HCT116 (cell line): ENCODE measurements at regions not wholly inside any gene's neighbourhood (a gene's known extent, or its start where the extent isn't known, plus 50 kb on each side); places are given as distances from the start of the nearest gene placed in this dataset.
"Not testable (repeated sequence)": the region's sequence is repeated elsewhere in the genome, so short reads cannot be mapped to it uniquely, and the experiment has no call there.

ENCODE experiments used
- YY1 ChIP-seq: IDR thresholded peaks from 2 replicates; pipeline ENCODE4 v1.6.1; 2011; ENCODE audit warnings: low read length, low read depth, moderate library complexity, mild to moderate bottlenecking; ENCODE audit not compliant: insufficient replicate concordance; ENCODE audit errors: extremely low read depth
- TF ChIP-seq, protein P1 (sequence below), 3 experiments: fragments of 200-600 bp in 1 of 3; sonication (generic) in 1 of 3; IDR thresholded peaks in 2 of 3; conservative IDR thresholded peaks in 1 of 3; 2 replicates each; pipeline ENCODE4 v1.5.1; 2012 to 2017; ENCODE audit warnings: low read depth in 2 of 3, low read length in 2 of 3, antibody characterized with exemption in 1 of 3, borderline replicate concordance in 1 of 3, control low read depth in 1 of 3, mild to moderate bottlenecking in 1 of 3, mixed read lengths in 1 of 3, mixed run types in 1 of 3, moderate library complexity in 1 of 3; ENCODE audit not compliant: insufficient read depth in 1 of 3

DNA sequence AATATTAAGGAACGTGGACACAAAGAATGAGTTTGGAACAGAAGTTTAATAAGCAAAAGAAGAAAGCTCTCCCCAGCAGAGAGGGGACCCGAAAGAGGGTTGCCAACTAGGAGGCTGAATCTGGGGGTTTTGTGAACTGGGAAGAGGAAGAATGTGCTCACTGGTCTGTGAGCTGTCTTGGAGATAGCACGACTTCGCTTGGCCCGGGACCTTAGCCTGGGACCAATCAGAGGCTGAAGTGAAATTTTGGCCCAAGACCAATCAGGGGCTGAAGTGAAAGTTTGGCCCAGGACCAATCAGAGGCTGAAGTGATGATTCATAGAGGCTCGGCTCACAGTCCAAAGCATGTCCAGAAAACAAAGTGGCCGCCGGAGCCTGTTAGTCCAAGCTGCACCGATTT lies 148.0 kb upstream of the ZNF337 start:
- TF ChIP-seq, protein P1, sequence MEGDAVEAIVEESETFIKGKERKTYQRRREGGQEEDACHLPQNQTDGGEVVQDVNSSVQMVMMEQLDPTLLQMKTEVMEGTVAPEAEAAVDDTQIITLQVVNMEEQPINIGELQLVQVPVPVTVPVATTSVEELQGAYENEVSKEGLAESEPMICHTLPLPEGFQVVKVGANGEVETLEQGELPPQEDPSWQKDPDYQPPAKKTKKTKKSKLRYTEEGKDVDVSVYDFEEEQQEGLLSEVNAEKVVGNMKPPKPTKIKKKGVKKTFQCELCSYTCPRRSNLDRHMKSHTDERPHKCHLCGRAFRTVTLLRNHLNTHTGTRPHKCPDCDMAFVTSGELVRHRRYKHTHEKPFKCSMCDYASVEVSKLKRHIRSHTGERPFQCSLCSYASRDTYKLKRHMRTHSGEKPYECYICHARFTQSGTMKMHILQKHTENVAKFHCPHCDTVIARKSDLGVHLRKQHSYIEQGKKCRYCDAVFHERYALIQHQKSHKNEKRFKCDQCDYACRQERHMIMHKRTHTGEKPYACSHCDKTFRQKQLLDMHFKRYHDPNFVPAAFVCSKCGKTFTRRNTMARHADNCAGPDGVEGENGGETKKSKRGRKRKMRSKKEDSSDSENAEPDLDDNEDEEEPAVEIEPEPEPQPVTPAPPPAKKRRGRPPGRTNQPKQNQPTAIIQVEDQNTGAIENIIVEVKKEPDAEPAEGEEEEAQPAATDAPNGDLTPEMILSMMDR (IDR thresholded peaks at IDR 0.05 in 2 of 3, conservative IDR thresholded peaks at IDR 0.05 in 1 of 3; ENCODE audit: borderline replicate concordance in 1 of 3, insufficient read depth in 1 of 3, low read depth in 2 of 3, low read length in 2 of 3): not testable (repeated sequence)
- not testable (repeated sequence) for TF ChIP-seq YY1
